DND-41 (cell line): ENCODE measurements at regions not wholly inside any gene's neighbourhood (a gene's known extent, or its start where the extent isn't known, plus 50 kb on each side); places are given as distances from the start of the nearest gene placed in this dataset.

Experiments used
- EZH2 ChIP-seq: IDR thresholded peaks from 3 replicates; pipeline ENCODE4 v1.6.1; 2012; ENCODE audit warnings: borderline replicate concordance, low read depth, mild to moderate bottlenecking, moderate library complexity, low read length, inconsistent platforms; ENCODE audit not compliant: severe bottlenecking
- TF ChIP-seq, protein P1 (sequence below): IDR thresholded peaks from 2 replicates; pipeline ENCODE4 v1.5.1; 2012; ENCODE audit warnings: borderline replicate concordance, low read length, moderate library complexity, mild to moderate bottlenecking; ENCODE audit not compliant: poor library complexity, severe bottlenecking; ENCODE audit errors: extremely low read depth

DNA sequence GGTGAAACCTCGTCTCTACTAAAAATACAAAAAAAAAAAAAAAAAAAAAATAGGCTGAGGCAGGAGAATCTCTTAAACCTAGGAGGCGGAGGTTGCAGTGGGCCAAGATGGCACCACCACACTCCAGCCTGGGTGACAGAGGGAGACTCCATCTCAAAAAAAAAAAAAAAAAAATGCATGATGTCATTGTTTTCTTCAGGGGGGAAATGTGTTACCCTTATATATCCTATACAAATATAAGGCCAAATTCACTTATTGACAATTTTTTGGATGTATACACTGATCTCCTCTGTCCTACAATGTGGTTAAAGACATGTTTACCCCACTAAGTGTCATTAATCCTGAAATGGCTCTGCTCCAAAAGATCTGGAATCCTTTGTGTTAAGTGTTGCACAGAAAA lies 73.1 kb downstream of the TPBG start:
- TF ChIP-seq, protein P1, sequence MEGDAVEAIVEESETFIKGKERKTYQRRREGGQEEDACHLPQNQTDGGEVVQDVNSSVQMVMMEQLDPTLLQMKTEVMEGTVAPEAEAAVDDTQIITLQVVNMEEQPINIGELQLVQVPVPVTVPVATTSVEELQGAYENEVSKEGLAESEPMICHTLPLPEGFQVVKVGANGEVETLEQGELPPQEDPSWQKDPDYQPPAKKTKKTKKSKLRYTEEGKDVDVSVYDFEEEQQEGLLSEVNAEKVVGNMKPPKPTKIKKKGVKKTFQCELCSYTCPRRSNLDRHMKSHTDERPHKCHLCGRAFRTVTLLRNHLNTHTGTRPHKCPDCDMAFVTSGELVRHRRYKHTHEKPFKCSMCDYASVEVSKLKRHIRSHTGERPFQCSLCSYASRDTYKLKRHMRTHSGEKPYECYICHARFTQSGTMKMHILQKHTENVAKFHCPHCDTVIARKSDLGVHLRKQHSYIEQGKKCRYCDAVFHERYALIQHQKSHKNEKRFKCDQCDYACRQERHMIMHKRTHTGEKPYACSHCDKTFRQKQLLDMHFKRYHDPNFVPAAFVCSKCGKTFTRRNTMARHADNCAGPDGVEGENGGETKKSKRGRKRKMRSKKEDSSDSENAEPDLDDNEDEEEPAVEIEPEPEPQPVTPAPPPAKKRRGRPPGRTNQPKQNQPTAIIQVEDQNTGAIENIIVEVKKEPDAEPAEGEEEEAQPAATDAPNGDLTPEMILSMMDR = no peak
- TF ChIP-seq EZH2 = no peak
